OCI-LY3 (cell line): ENCODE measurements at regions not wholly inside any gene's neighbourhood (a gene's known extent, or its start where the extent isn't known, plus 50 kb on each side); places are given as distances from the start of the nearest gene placed in this dataset.

Source experiments
- EZH2phosphoT487 ChIP-seq: fragments of 200-600 bp; shearing (Covaris generic); IDR thresholded peaks from 2 replicates; pipeline ENCODE4 v1.6.1; 2018; ENCODE audit warnings: antibody characterized with exemption, mixed run types, low read depth
- TF ChIP-seq, protein P1 (sequence below): fragments of 200-600, 300-600 bp; sonication (generic); IDR thresholded peaks from 2 replicates; pipeline ENCODE4 v1.5.1; 2014; ENCODE audit warnings: antibody characterized with exemption, low read length, low read depth

DNA sequence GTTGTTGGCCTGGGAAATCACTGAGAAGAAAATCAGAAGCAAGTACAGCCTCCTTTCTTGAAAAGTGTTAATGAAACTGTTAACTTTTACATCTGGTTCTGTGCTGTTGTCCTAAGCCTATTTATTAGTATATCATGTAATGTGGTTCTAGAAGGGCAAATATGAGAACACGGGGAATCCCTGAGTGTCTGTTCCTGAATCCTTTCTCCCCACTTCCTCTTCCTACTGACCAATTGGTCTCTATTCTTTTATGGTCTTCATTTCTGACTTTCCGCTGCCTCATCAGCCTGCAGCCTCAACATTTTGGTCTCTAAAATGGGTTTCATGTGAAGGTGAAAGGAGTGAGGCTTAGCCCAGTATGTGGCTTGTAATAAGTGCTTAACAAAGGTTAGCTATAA, 159.9 kb upstream of the MAMLD1 start:
- TF ChIP-seq, protein P1, sequence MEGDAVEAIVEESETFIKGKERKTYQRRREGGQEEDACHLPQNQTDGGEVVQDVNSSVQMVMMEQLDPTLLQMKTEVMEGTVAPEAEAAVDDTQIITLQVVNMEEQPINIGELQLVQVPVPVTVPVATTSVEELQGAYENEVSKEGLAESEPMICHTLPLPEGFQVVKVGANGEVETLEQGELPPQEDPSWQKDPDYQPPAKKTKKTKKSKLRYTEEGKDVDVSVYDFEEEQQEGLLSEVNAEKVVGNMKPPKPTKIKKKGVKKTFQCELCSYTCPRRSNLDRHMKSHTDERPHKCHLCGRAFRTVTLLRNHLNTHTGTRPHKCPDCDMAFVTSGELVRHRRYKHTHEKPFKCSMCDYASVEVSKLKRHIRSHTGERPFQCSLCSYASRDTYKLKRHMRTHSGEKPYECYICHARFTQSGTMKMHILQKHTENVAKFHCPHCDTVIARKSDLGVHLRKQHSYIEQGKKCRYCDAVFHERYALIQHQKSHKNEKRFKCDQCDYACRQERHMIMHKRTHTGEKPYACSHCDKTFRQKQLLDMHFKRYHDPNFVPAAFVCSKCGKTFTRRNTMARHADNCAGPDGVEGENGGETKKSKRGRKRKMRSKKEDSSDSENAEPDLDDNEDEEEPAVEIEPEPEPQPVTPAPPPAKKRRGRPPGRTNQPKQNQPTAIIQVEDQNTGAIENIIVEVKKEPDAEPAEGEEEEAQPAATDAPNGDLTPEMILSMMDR: no peak; the same call in 1 of the 2 replicates
- no peak for TF ChIP-seq EZH2phosphoT487
